ENCODE measurements at regions not wholly inside any gene's neighbourhood (a gene's known extent, or its start where the extent isn't known, plus 50 kb on each side); places are given as distances from the start of the nearest gene placed in this dataset.

DNA sequence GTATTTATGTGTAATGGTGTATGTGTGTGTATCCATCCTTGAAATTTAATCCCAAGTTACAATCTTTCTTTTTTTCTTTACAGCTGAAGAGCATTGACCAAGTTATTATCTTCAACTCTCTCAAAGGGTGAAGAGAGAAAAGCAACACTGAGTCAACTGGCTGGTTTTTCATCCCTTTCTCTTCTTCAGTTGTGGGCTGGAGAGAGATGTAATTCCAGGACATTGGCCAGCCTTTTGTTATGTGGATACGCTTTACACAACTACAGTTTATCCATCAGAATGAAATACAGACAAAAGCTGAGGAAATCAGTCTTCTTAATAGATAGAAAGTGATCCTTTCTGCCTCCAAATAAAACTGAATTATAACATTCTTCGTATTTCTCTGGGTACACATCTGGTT lies 357.0 kb upstream of the NCAM2 start:
- dilution Hi-C loops (cut with MboI; ENCODE audit: extremely low pct_ligation_motif_present, low sequenced_read_pairs), result no loop called here

DNA sequence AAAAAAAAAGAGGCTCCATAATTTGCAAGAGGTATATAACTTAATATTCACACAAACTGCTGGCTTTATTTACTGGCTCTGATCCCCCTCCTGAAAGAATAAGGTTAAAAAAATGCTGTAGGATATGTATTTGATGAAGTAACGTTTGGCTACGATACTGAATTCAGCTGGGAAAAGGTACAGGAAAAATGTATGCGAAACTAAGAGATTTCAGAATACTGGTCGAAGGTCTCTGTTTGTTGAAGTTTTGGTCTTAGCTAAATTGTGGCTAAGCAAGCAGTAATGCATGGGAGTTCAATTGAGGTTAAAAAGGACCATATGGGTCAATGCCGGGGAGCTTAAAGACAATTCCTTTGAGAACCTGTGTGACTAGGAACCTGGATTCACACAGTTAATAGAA lies 355.5 kb upstream of the NCAM2 start:
- H3K79me2 ChIP-seq (ENCODE audit: control insufficient read depth, insufficient read depth, low read length), result no peaks in the 10 kb centered on the region
- ChIA-PET CTCF (no interaction called here), POLR2A (no interaction called here)
- TF ChIP-seq EZH2 (IDR thresholded peaks at IDR 0.05; ENCODE audit: borderline replicate concordance, low read depth, low read length, severe bottlenecking), result no peak
- no peak for TF ChIP-seq JUN (IDR thresholded peaks at IDR 0.05; ENCODE audit: borderline replicate concordance, insufficient read depth, insufficient read length, low read depth)
- TF ChIP-seq, protein P1, sequence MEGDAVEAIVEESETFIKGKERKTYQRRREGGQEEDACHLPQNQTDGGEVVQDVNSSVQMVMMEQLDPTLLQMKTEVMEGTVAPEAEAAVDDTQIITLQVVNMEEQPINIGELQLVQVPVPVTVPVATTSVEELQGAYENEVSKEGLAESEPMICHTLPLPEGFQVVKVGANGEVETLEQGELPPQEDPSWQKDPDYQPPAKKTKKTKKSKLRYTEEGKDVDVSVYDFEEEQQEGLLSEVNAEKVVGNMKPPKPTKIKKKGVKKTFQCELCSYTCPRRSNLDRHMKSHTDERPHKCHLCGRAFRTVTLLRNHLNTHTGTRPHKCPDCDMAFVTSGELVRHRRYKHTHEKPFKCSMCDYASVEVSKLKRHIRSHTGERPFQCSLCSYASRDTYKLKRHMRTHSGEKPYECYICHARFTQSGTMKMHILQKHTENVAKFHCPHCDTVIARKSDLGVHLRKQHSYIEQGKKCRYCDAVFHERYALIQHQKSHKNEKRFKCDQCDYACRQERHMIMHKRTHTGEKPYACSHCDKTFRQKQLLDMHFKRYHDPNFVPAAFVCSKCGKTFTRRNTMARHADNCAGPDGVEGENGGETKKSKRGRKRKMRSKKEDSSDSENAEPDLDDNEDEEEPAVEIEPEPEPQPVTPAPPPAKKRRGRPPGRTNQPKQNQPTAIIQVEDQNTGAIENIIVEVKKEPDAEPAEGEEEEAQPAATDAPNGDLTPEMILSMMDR (IDR thresholded peaks at IDR 0.05; ENCODE audit: extremely low read depth in 1 of 2, insufficient read depth in 1 of 2, low read depth in 1 of 2, low read length in 2 of 2), result no peak
- TF ChIP-seq, protein P2, sequence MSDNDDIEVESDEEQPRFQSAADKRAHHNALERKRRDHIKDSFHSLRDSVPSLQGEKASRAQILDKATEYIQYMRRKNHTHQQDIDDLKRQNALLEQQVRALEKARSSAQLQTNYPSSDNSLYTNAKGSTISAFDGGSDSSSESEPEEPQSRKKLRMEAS (IDR thresholded peaks at IDR 0.05; ENCODE audit: insufficient read depth, insufficient read length), result no peak
- TF ChIP-seq MYC (IDR thresholded peaks at IDR 0.05; ENCODE audit: low read depth, low read length), result no peak
- TF ChIP-seq POLR2AphosphoS5 (IDR thresholded peaks at IDR 0.05; ENCODE audit: insufficient read depth, low read depth, low read length), result no peak
- H3K9me1 ChIP-seq (replicated peaks; ENCODE audit: control insufficient read depth, extremely low read depth, insufficient read depth, low read length), result no peaks in the 10 kb centered on the region
- H3K4me1 ChIP-seq (ENCODE audit: control insufficient read depth, extremely low read depth, insufficient read depth, low read length), result no peaks in the 10 kb centered on the region
- no TSS peak for BruUV-seq (replicated peaks)
- no peaks in the 10 kb centered on the region for H3K27me3 ChIP-seq (ENCODE audit: control insufficient read depth in 2 of 2, insufficient read depth in 2 of 2, low read length in 2 of 2)
- intact Hi-C loops (cut with micrococcal nuclease), result no loop called here
- DNase-seq (ENCODE audit: low read depth, low spot score), result no peak
- dilution Hi-C loops (cut with MboI; ENCODE audit: extremely low pct_ligation_motif_present, low sequenced_read_pairs), result no loop called here
- no peak overlapping the region for H3K9ac ChIP-seq (replicated peaks; ENCODE audit: extremely low read depth, insufficient read depth, low read length)
- H4K20me1 ChIP-seq (replicated peaks; ENCODE audit: control insufficient read depth, extremely low read depth, insufficient read depth, low read length), result no peaks in the 10 kb centered on the region
- H3K4me2 ChIP-seq (ENCODE audit: insufficient read depth, low read length), result no peak overlapping the region
- H3K4me3 ChIP-seq (replicated peaks in 1 of 3; ENCODE audit: insufficient read depth in 1 of 3, low read depth in 1 of 3, low read length in 3 of 3), result no peak overlapping the region
- no peak for FAIRE-seq
- no peak overlapping the region for H3K27ac ChIP-seq (ENCODE audit: insufficient read depth, low read depth, low read length)
- H2AFZ ChIP-seq (ENCODE audit: low read depth, low read length), result no peak overlapping the region
- no peaks in the 10 kb centered on the region for H3K36me3 ChIP-seq (ENCODE audit: control insufficient read depth in 2 of 2, extremely low read depth in 1 of 2, insufficient read depth in 2 of 2, low read length in 2 of 2)
- H3K9me3 ChIP-seq (replicated peaks; ENCODE audit: control insufficient read depth, insufficient read depth, low read length), result peaks cover 9% of the 10 kb centered on the region

More for the DNA sequence above, 357.0 kb upstream of the NCAM2 start:
- no peak overlapping the region for H3K4me3 ChIP-seq (replicated peaks in 1 of 3; ENCODE audit: insufficient read depth in 1 of 3, low read depth in 1 of 3, low read length in 3 of 3)
- no peaks in the 10 kb centered on the region for H3K27me3 ChIP-seq (ENCODE audit: control insufficient read depth in 2 of 2, insufficient read depth in 2 of 2, low read length in 2 of 2)
- BruUV-seq (replicated peaks), result no TSS peak
- no peaks in the 10 kb centered on the region for H3K9me1 ChIP-seq (replicated peaks; ENCODE audit: control insufficient read depth, extremely low read depth, insufficient read depth, low read length)
- no peak for FAIRE-seq
- H3K36me3 ChIP-seq (ENCODE audit: control insufficient read depth in 2 of 2, extremely low read depth in 1 of 2, insufficient read depth in 2 of 2, low read length in 2 of 2), result no peaks in the 10 kb centered on the region
- intact Hi-C loops (cut with micrococcal nuclease), result no loop called here
- H3K79me2 ChIP-seq (ENCODE audit: control insufficient read depth, insufficient read depth, low read length), result no peaks in the 10 kb centered on the region
- no peak overlapping the region for H2AFZ ChIP-seq (ENCODE audit: low read depth, low read length)
- H3K4me1 ChIP-seq (ENCODE audit: control insufficient read depth, extremely low read depth, insufficient read depth, low read length), result no peaks in the 10 kb centered on the region
- no peak overlapping the region for H3K9ac ChIP-seq (replicated peaks; ENCODE audit: extremely low read depth, insufficient read depth, low read length)
- POLR2A ChIA-PET, result no interaction called here
- no peak overlapping the region for H3K27ac ChIP-seq (ENCODE audit: insufficient read depth, low read depth, low read length)
- peaks cover 9% of the 10 kb centered on the region for H3K9me3 ChIP-seq (replicated peaks; ENCODE audit: control insufficient read depth, insufficient read depth, low read length)
- no peaks in the 10 kb centered on the region for H4K20me1 ChIP-seq (replicated peaks; ENCODE audit: control insufficient read depth, extremely low read depth, insufficient read depth, low read length)
- no peak for DNase-seq (ENCODE audit: low read depth, low spot score)
- CTCF ChIA-PET, result no interaction called here
- TF ChIP-seq FOS (IDR thresholded peaks at IDR 0.05; ENCODE audit: borderline replicate concordance, insufficient read depth, low read length), result no peak
- no peak for TF ChIP-seq MYC (IDR thresholded peaks at IDR 0.05; ENCODE audit: low read depth, low read length)
- no peak for TF ChIP-seq POLR2AphosphoS5 (IDR thresholded peaks at IDR 0.05; ENCODE audit: insufficient read depth, low read depth, low read length)
- TF ChIP-seq POLR2A (IDR thresholded peaks at IDR 0.05; ENCODE audit: low read depth, low read length), result no peak
- no peak for TF ChIP-seq EZH2 (IDR thresholded peaks at IDR 0.05; ENCODE audit: borderline replicate concordance, low read depth, low read length, severe bottlenecking)
- TF ChIP-seq, protein P2 (IDR thresholded peaks at IDR 0.05; ENCODE audit: insufficient read depth, insufficient read length), result no peak
- TF ChIP-seq JUN (IDR thresholded peaks at IDR 0.05; ENCODE audit: borderline replicate concordance, insufficient read depth, insufficient read length, low read depth), result no peak
- TF ChIP-seq GATA2 (IDR thresholded peaks at IDR 0.05; ENCODE audit: insufficient read depth, insufficient read length, low read depth, low read length), result no peak
- no peak overlapping the region for H3K4me2 ChIP-seq (ENCODE audit: insufficient read depth, low read length)

All from endothelial cell of umbilical vein (primary cell).